ENCODE measurements at regions not wholly inside any gene's neighbourhood (a gene's known extent, or its start where the extent isn't known, plus 50 kb on each side); places are given as distances from the start of the nearest gene placed in this dataset.
A peak's percentile ranks its signal among the peaks of the same experiment; 100 is the strongest.

DNA sequence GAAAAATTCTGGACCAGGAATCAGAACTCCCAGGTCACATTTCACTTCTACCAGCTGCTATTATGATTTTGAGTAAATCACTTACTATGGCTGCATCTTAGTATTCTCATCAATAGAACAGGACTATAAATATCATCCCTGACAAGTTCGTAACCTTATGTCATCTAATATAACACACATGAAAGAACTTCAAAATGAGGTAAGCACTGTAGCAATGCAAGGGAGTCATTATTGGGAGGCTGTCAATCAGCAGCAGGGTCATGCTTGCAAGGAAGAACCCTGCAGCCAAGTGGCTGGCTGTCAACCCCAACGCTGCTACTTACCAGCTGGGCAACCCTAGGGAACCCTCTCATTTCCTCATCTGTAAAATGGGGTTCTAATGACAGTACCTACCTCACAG is 123.3 kb upstream of the B3GAT2 start:
- DNase-seq (ENCODE audit: insufficient read length, low spot score, missing footprints): no peak
- H3K79me2 ChIP-seq (ENCODE audit: insufficient read depth, low read length): no peaks in the 10 kb centered on the region
- TF ChIP-seq, protein P1, sequence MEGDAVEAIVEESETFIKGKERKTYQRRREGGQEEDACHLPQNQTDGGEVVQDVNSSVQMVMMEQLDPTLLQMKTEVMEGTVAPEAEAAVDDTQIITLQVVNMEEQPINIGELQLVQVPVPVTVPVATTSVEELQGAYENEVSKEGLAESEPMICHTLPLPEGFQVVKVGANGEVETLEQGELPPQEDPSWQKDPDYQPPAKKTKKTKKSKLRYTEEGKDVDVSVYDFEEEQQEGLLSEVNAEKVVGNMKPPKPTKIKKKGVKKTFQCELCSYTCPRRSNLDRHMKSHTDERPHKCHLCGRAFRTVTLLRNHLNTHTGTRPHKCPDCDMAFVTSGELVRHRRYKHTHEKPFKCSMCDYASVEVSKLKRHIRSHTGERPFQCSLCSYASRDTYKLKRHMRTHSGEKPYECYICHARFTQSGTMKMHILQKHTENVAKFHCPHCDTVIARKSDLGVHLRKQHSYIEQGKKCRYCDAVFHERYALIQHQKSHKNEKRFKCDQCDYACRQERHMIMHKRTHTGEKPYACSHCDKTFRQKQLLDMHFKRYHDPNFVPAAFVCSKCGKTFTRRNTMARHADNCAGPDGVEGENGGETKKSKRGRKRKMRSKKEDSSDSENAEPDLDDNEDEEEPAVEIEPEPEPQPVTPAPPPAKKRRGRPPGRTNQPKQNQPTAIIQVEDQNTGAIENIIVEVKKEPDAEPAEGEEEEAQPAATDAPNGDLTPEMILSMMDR (IDR thresholded peaks at IDR 0.05; ENCODE audit: extremely low read depth, low read depth, low read length): no peak
- H3K27ac ChIP-seq (ENCODE audit: low read depth, low read length): no peak overlapping the region
- H3K27me3 ChIP-seq (ENCODE audit: insufficient read depth, low read length): no peaks in the 10 kb centered on the region
- H3K4me2 ChIP-seq (ENCODE audit: insufficient read depth, low read length): no peak overlapping the region
- no peaks in the 10 kb centered on the region for H4K20me1 ChIP-seq (ENCODE audit: insufficient read depth, low read length)
- no peaks in the 10 kb centered on the region for H3K36me3 ChIP-seq (ENCODE audit: insufficient read depth, low read length)
- H3K9me3 ChIP-seq (ENCODE audit: low read depth, low read length): no peaks in the 10 kb centered on the region
- no peak overlapping the region for H3K4me3 ChIP-seq (ENCODE audit: insufficient read depth, low read length)
- H2AFZ ChIP-seq (ENCODE audit: low read length): no peak overlapping the region
- H3K4me1 ChIP-seq (ENCODE audit: insufficient read depth, low read length): peaks cover 4% of the 10 kb centered on the region

DNA sequence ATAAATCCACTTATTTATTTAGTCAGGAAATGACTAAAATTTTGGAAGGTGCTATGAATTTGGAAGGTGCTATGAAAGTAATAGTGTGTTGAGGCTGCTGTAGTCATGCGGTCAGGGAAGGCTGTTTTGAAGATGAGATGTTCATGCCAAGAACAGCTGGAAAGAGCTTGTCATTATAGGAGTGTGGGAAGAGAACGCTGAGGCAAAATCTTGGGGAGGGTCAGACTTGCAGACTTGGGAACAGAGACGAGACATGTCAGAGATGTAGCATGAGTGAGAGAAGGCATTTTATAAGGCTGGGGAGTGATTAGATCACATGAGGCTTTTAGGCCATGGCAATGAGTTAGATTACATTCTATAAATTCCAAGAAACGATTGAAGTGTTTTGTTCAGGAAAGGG is 124.0 kb upstream of the B3GAT2 start:
- no peaks in the 10 kb centered on the region for H3K79me2 ChIP-seq (ENCODE audit: insufficient read depth, low read length)
- TF ChIP-seq, protein P1 (IDR thresholded peaks at IDR 0.05; ENCODE audit: extremely low read depth, low read depth, low read length): no peak
- H3K27me3 ChIP-seq (ENCODE audit: insufficient read depth, low read length): no peaks in the 10 kb centered on the region
- no peak overlapping the region for H3K4me3 ChIP-seq (ENCODE audit: insufficient read depth, low read length)
- H3K4me1 ChIP-seq (ENCODE audit: insufficient read depth, low read length): peaks cover 4% of the 10 kb centered on the region
- no peaks in the 10 kb centered on the region for H4K20me1 ChIP-seq (ENCODE audit: insufficient read depth, low read length)
- no peak for DNase-seq (ENCODE audit: insufficient read length, low spot score, missing footprints)
- H2AFZ ChIP-seq (ENCODE audit: low read length): peak overlapping the region; percentile 43
- no peak overlapping the region for H3K27ac ChIP-seq (ENCODE audit: low read depth, low read length)
- no peaks in the 10 kb centered on the region for H3K9me3 ChIP-seq (ENCODE audit: low read depth, low read length)
- no peaks in the 10 kb centered on the region for H3K36me3 ChIP-seq (ENCODE audit: insufficient read depth, low read length)
- H3K4me2 ChIP-seq (ENCODE audit: insufficient read depth, low read length): no peak overlapping the region

DNA sequence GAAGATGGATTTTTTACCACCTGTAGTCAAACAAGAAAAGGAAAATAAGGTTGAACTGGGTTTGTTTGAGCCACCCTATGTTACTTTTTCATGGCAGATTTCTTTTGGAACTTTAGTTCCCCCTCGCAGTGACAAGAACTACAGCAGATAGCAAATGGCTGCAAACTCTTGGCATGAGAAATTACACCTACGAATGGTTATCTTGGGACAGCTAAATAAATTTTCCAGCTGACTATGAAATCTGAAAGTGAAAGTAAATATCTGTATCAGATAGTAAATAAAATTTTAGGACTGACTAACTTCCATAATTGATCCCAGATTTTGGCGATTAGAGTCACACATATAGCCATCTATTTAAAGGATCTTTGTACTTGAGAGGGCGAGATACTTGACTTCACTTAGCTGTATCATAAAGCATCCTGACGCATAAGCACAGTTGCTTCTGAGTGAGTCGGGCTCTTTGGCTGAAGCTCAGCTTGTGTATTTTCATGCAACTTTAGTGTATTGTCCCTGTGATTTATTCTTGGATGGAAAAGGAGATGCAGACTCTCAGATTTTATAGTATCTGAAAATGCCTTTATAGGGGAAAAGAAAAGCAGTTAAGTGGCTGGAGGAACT is 125.3 kb upstream of the B3GAT2 start:
- H3K27ac ChIP-seq (ENCODE audit: low read depth, low read length): no peak overlapping the region
- peaks cover under 1% of the 10 kb centered on the region for H3K27me3 ChIP-seq (ENCODE audit: insufficient read depth, low read length)
- H4K20me1 ChIP-seq (ENCODE audit: insufficient read depth, low read length): no peaks in the 10 kb centered on the region
- peak overlapping the region; percentile 49 for H3K4me2 ChIP-seq (ENCODE audit: insufficient read depth, low read length)
- DNase-seq (ENCODE audit: insufficient read length, low spot score, missing footprints): no peak
- H3K79me2 ChIP-seq (ENCODE audit: insufficient read depth, low read length): no peaks in the 10 kb centered on the region
- peaks cover 4% of the 10 kb centered on the region for H3K4me1 ChIP-seq (ENCODE audit: insufficient read depth, low read length)
- no peaks in the 10 kb centered on the region for H3K36me3 ChIP-seq (ENCODE audit: insufficient read depth, low read length)
- peak overlapping the region; percentile 49 for H2AFZ ChIP-seq (ENCODE audit: low read length)
- TF ChIP-seq, protein P1 (IDR thresholded peaks at IDR 0.05; ENCODE audit: extremely low read depth, low read depth, low read length): no peak
- peak overlapping the region; percentile 23 for H3K4me3 ChIP-seq (ENCODE audit: insufficient read depth, low read length)
- no peaks in the 10 kb centered on the region for H3K9me3 ChIP-seq (ENCODE audit: low read depth, low read length)

DNA sequence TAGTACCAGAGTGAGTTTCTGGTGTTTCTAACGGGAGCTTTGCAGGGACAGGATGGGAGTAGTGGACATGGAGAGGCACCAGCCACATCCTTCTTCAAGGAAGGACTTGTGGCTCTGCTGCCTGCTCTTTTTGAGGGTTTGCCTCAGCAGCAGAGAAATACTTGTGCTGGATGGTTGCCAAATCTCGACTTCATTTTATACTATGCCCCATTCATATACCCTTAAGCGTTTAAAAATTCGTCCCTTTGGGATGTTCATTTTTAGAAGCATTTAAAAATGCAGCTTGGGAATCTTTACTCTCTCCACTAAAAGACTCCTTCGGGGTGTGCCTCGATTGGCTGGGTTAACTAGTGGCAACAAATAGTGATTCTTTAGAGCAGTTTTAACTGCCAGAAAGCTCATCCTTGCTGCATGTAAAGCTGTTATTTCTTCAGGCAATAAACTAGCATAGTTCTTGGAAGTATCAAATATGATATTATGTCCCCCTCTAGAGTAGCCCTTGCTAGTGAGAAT is 126.5 kb upstream of the B3GAT2 start:
- H3K27me3 ChIP-seq (ENCODE audit: insufficient read depth, low read length): peaks cover 3% of the 10 kb centered on the region
- H3K36me3 ChIP-seq (ENCODE audit: insufficient read depth, low read length): no peaks in the 10 kb centered on the region
- TF ChIP-seq, protein P1 (IDR thresholded peaks at IDR 0.05; ENCODE audit: extremely low read depth, low read depth, low read length): no peak
- H3K4me3 ChIP-seq (ENCODE audit: insufficient read depth, low read length): no peak overlapping the region
- H3K4me2 ChIP-seq (ENCODE audit: insufficient read depth, low read length): no peak overlapping the region
- no peaks in the 10 kb centered on the region for H3K9me3 ChIP-seq (ENCODE audit: low read depth, low read length)
- no peaks in the 10 kb centered on the region for H3K79me2 ChIP-seq (ENCODE audit: insufficient read depth, low read length)
- DNase-seq (ENCODE audit: insufficient read length, low spot score, missing footprints): no peak
- H3K4me1 ChIP-seq (ENCODE audit: insufficient read depth, low read length): peaks cover 4% of the 10 kb centered on the region
- no peaks in the 10 kb centered on the region for H4K20me1 ChIP-seq (ENCODE audit: insufficient read depth, low read length)
- no peak overlapping the region for H3K27ac ChIP-seq (ENCODE audit: low read depth, low read length)
- no peak overlapping the region for H2AFZ ChIP-seq (ENCODE audit: low read length)
